ENCODE measurements at regions not wholly inside any gene's neighbourhood (a gene's known extent, or its start where the extent isn't known, plus 50 kb on each side); places are given as distances from the start of the nearest gene placed in this dataset.

GRCh38 chr14:97791072-97791471, 993.9 kb downstream of the VRK1 start:
- TF ChIP-seq POLR2AphosphoS5 (IDR thresholded peaks at IDR 0.05; ENCODE audit: low read depth) (no peak), SPI1 (IDR thresholded peaks at IDR 0.05; ENCODE audit: borderline replicate concordance, low read depth) (no peak)
- TF ChIP-seq, protein P1, sequence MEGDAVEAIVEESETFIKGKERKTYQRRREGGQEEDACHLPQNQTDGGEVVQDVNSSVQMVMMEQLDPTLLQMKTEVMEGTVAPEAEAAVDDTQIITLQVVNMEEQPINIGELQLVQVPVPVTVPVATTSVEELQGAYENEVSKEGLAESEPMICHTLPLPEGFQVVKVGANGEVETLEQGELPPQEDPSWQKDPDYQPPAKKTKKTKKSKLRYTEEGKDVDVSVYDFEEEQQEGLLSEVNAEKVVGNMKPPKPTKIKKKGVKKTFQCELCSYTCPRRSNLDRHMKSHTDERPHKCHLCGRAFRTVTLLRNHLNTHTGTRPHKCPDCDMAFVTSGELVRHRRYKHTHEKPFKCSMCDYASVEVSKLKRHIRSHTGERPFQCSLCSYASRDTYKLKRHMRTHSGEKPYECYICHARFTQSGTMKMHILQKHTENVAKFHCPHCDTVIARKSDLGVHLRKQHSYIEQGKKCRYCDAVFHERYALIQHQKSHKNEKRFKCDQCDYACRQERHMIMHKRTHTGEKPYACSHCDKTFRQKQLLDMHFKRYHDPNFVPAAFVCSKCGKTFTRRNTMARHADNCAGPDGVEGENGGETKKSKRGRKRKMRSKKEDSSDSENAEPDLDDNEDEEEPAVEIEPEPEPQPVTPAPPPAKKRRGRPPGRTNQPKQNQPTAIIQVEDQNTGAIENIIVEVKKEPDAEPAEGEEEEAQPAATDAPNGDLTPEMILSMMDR (IDR thresholded peaks at IDR 0.05; ENCODE audit: insufficient read depth, low read length), result no peak
- TF ChIP-seq, protein P2, sequence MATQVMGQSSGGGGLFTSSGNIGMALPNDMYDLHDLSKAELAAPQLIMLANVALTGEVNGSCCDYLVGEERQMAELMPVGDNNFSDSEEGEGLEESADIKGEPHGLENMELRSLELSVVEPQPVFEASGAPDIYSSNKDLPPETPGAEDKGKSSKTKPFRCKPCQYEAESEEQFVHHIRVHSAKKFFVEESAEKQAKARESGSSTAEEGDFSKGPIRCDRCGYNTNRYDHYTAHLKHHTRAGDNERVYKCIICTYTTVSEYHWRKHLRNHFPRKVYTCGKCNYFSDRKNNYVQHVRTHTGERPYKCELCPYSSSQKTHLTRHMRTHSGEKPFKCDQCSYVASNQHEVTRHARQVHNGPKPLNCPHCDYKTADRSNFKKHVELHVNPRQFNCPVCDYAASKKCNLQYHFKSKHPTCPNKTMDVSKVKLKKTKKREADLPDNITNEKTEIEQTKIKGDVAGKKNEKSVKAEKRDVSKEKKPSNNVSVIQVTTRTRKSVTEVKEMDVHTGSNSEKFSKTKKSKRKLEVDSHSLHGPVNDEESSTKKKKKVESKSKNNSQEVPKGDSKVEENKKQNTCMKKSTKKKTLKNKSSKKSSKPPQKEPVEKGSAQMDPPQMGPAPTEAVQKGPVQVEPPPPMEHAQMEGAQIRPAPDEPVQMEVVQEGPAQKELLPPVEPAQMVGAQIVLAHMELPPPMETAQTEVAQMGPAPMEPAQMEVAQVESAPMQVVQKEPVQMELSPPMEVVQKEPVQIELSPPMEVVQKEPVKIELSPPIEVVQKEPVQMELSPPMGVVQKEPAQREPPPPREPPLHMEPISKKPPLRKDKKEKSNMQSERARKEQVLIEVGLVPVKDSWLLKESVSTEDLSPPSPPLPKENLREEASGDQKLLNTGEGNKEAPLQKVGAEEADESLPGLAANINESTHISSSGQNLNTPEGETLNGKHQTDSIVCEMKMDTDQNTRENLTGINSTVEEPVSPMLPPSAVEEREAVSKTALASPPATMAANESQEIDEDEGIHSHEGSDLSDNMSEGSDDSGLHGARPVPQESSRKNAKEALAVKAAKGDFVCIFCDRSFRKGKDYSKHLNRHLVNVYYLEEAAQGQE (IDR thresholded peaks at IDR 0.05; ENCODE audit: insufficient replicate concordance, low read depth), result no peak
